Heart right ventricle (tissue), 16 donors: ENCODE measurements at regions not wholly inside any gene's neighbourhood (a gene's known extent, or its start where the extent isn't known, plus 50 kb on each side); places are given as distances from the start of the nearest gene placed in this dataset.

Experiments used
- ATAC-seq, 8 donors: fragments of 200-7000 bp; cut with Tn5 transposase; one replicate each; pipeline ENCODE4 v1.9.1; 2020; ENCODE audit warnings: mild to moderate bottlenecking in 8 of 8, moderate library complexity in 8 of 8, moderate number of reproducible peaks in 1 of 8
- DNase-seq, 2 donors: peaks; one replicate each; pipeline ENCODE4 v3.0.0-alpha.2; 2020
- H3K27ac ChIP-seq, 10 donors: fragments of 200-600 bp; sonication (generic) in 2 of 10; one replicate each; pipeline versions ENCODE4 v1.5.0 to v1.8.0; 2020 to 2022; ENCODE audit warnings: mild to moderate bottlenecking in 3 of 10
- H3K27me3 ChIP-seq, 7 donors: fragments of 200-600 bp; one replicate each; pipeline ENCODE4 v1.8.0; 2021 to 2022; ENCODE audit warnings: mild to moderate bottlenecking in 2 of 7
- H3K36me3 ChIP-seq, 9 donors: fragments of 200-600 bp; sonication (generic) in 1 of 9; one replicate each; pipeline versions ENCODE4 v1.5.0 to v1.8.0; 2020 to 2022; ENCODE audit warnings: mild to moderate bottlenecking in 2 of 9
- H3K4me1 ChIP-seq, 9 donors: fragments of 200-600 bp; sonication (generic) in 1 of 9; one replicate each; pipeline versions ENCODE4 v1.5.0 to v1.8.0; 2020 to 2022; ENCODE audit warnings: mild to moderate bottlenecking in 4 of 9
- H3K4me3 ChIP-seq, 10 donors: fragments of 200-600 bp; sonication (generic) in 2 of 10; one replicate each; pipeline versions ENCODE4 v1.5.0 to v1.8.0; 2020 to 2022; ENCODE audit warnings: mild to moderate bottlenecking in 7 of 10, moderate library complexity in 2 of 10
- H3K9me3 ChIP-seq, 11 donors: fragments of 200-600 bp in 10 of 11; sonication (generic) in 2 of 11; one replicate each; pipeline versions ENCODE4 v1.5.0 to v1.8.0; 2013 to 2022; ENCODE audit warnings: mild to moderate bottlenecking in 2 of 11, control low read depth in 1 of 11, moderate library complexity in 1 of 11
- CTCF ChIP-seq, 9 donors: fragments of 200-600 bp; sonication (generic) in 2 of 9; IDR thresholded peaks; one replicate each; pipeline versions ENCODE4 v1.5.0 to v1.8.0; 2021 to 2022; ENCODE audit warnings: antibody characterized with exemption in 9 of 9, mild to moderate bottlenecking in 5 of 9, moderate library complexity in 1 of 9
- WGBS, 2 donors: extraction: QIAGEN DNeasy Blood & Tissue Kit; methylation state at CpG; one replicate each; pipeline ENCODE4 v1.1.7; 2013; ENCODE audit warnings: inconsistent platforms in 1 of 2; 5-methylcytosine and 5-hydroxymethylcytosine counted together
- intact Hi-C, 10 donors: fragments of 100-400 bp; cut with DNase I; formaldehyde crosslinking; loops; one replicate each; pipeline versions ENCODE4 v1.11.1 to v1.14.2; 2022
- donor health status: Arrhythmogenic right ventricular cardiomyopathy.
- donor health status: ischemic (EF 13 %, LVEDD 7.1; RV severe dilation, severe dysfunction).
- donor health status: healthy with polysubstance abuse.
- donor health status: DM: no; HTN: yes; CAD: no.
- donor health status: DM: no; HTN: no; CAD: no.
- donor health status: ischemic (EF 25% LVEDD 6.9; RV normal size, moderate dysfunction).
- donor health status: ischemic (EF 25% LVEDD 5.7; RV mildly dilated, moderate dysfunction).
- donor health status: healthy.
- donor health status: DM: yes; HTN: yes; CAD: no.
- donor health status: Ischemic cardiomyopathy.
- donor health status: ischemic (EF 35%, LVEDD 5.7; RV mildly dilated, moderate dysfunction).
- donor health status: nonischemic (EF 11% LVEDD 7.7; RV severe dilation, severe dysfunction).
- donor health status: DM: yes; HTN: yes; CAD: no.
- donor health status: PGD.
- donor health status: ischemic (EF 29% LVEDD 5.4; RV normal size, mild dysfunction).
- donor health status: nonischemic (EF 23%, LVEDD 6.1; RV moderate dilation, normal function).

- Histone ChIP-seq H3K27ac (no peak overlapping the region), H3K27me3 (peaks cover 0 to 29% (median 20%) of the 10 kb centered on the region in 7 donors), H3K4me1 (no peaks in the 10 kb centered on the region), H3K36me3 (no peaks in the 10 kb centered on the region), H3K9me3 (no peaks in the 10 kb centered on the region), H3K4me3 (no peak overlapping the region)
- 92 to 95% methylated on average over 11 of the region's 11 CpGs for WGBS, 2 donors
- no peak for DNase-seq
- intact Hi-C loops, result no loop called here
- ATAC-seq, result no peak
- no peak for TF ChIP-seq CTCF (IDR thresholded peaks at IDR 0.05)
These were observed 297.9 kb upstream of the SIX2 start for GRCh38 chr2:45307147-45307546.

GRCh38 chr2:45305599-45305998 is 296.3 kb upstream of the SIX2 start:
- Histone ChIP-seq H3K4me1 (no peaks in the 10 kb centered on the region), H3K27me3 (peaks cover 0 to 33% (median 22%) of the 10 kb centered on the region in 7 donors), H3K27ac (no peak overlapping the region), H3K4me3 (no peak overlapping the region), H3K9me3 (no peaks in the 10 kb centered on the region), H3K36me3 (no peaks in the 10 kb centered on the region)
- ATAC-seq (no peak), DNase-seq (no peak)
- intact Hi-C loops, result no loop called here
- no peak for TF ChIP-seq CTCF (IDR thresholded peaks at IDR 0.05)
- WGBS, 2 donors, result 85 to 88% methylated on average over 3 of the region's 3 CpGs

- no peaks in the 10 kb centered on the region for H3K36me3 ChIP-seq
- H3K4me3 ChIP-seq, result no peak overlapping the region
- no peaks in the 10 kb centered on the region for H3K4me1 ChIP-seq
- peaks cover 0 to 34% (median 22%) of the 10 kb centered on the region in 7 donors for H3K27me3 ChIP-seq
- no peak for TF ChIP-seq CTCF (IDR thresholded peaks at IDR 0.05)
- intact Hi-C loops, result no loop called here
- no peaks in the 10 kb centered on the region for H3K9me3 ChIP-seq
- 76 to 78% methylated on average over 5 of the region's 5 CpGs for WGBS, 2 donors
- ATAC-seq (no peak), DNase-seq (no peak)
- no peak overlapping the region for H3K27ac ChIP-seq
These were observed 294.4 kb upstream of the SIX2 start for GRCh38 chr2:45303417-45304202.

GRCh38 chr2:45301307-45302277 is 292.3 kb upstream of the SIX2 start:
- ATAC-seq, result no peak
- intact Hi-C loops, result no loop called here
- 51 to 57% methylated on average over 19 of the region's 19 CpGs for WGBS, 2 donors
- TF ChIP-seq CTCF (IDR thresholded peaks at IDR 0.05), result no peak
- Histone ChIP-seq H3K4me3 (no peak overlapping the region), H3K27me3 (peaks cover 0 to 39% (median 26%) of the 10 kb centered on the region in 7 donors), H3K9me3 (no peaks in the 10 kb centered on the region), H3K36me3 (no peaks in the 10 kb centered on the region), H3K27ac (no peak overlapping the region), H3K4me1 (no peaks in the 10 kb centered on the region)
- no peak for DNase-seq
